BLaER1 treated with 17β-estradiol and CSF1 and Interleukin-3, amounts not matched to agents 10 nM and 100 nM (cell line): ENCODE measurements at regions not wholly inside any gene's neighbourhood (a gene's known extent, or its start where the extent isn't known, plus 50 kb on each side); places are given as distances from the start of the nearest gene placed in this dataset.

Experiments
- H3K27ac ChIP-seq, 11 experiments: shearing (Covaris generic); formaldehyde crosslinking; 2 replicates each; pipeline ENCODE4 v1.8.1; 2022
- H3K27me3 ChIP-seq, 11 experiments: shearing (Covaris generic); formaldehyde crosslinking; 2 replicates each; pipeline ENCODE4 v1.8.1; 2022
- H3K36me3 ChIP-seq, 11 experiments: shearing (Covaris generic); formaldehyde crosslinking; 2 replicates each; pipeline ENCODE4 v1.8.1; 2022
- H3K4me1 ChIP-seq, 10 experiments: shearing (Covaris generic); formaldehyde crosslinking; 2 replicates each; pipeline ENCODE4 v1.8.1; 2022
- H3K4me2 ChIP-seq, 11 experiments: shearing (Covaris generic); formaldehyde crosslinking; 2 replicates each; pipeline ENCODE4 v1.8.1; 2022
- H3K4me3 ChIP-seq, 10 experiments: shearing (Covaris generic); formaldehyde crosslinking; 2 replicates each; pipeline ENCODE4 v1.8.1; 2022
- H3K9ac ChIP-seq, 11 experiments: shearing (Covaris generic); formaldehyde crosslinking; 2 replicates each; pipeline ENCODE4 v1.8.1; 2022
- H3K9me3 ChIP-seq, 11 experiments: shearing (Covaris generic); formaldehyde crosslinking; replicated peaks in 1 of 11; 2 replicates each; pipeline ENCODE4 v1.8.1; 2022
- H4K20me1 ChIP-seq, 11 experiments: shearing (Covaris generic); formaldehyde crosslinking; 2 replicates each; pipeline ENCODE4 v1.8.1; 2022
- Cebpa-rat ChIP-seq, 11 experiments: shearing (Covaris generic); IDR thresholded peaks; 2 replicates each; pipeline ENCODE4 v1.8.1; 2022

DNA sequence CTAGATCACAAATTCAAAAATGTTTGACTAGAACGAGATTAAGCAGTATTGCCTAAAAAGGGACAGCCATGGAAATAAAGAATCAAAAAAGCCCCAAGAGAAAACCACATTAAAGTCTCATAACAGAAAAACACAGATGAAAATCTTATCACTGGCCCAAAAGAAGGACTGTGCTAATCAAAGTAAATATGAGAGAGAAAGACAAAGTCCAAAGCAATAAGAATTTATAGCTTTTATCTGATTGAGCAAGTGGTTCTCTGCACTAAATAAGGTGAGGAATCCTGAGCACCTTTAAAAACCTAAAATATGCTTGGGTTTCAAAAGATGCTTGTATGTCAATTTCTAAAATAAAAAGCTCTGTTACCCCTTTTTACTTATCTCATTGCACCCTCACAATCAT lies 409.3 kb downstream of the GASK1B start:
- H3K27me3 ChIP-seq, result no peaks in the 10 kb centered on the region
- no peak overlapping the region for H3K4me2 ChIP-seq
- H3K9ac ChIP-seq, result no peak overlapping the region
- H3K4me1 ChIP-seq, result peaks cover 0 to 9% (median 0%) of the 10 kb centered on the region in 10 experiments; a peak in 3 of 20 replicates
- no peak overlapping the region for H3K4me3 ChIP-seq
- TF ChIP-seq Cebpa-rat (IDR thresholded peaks at IDR 0.05), result no peak
- no peaks in the 10 kb centered on the region for H4K20me1 ChIP-seq
- no peaks in the 10 kb centered on the region for H3K9me3 ChIP-seq
- no peak overlapping the region for H3K27ac ChIP-seq
- H3K36me3 ChIP-seq, result no peaks in the 10 kb centered on the region

GRCh38 chr4:157754410-157754809 lies 418.4 kb downstream of the GASK1B start:
- Histone ChIP-seq H3K9me3 (no peaks in the 10 kb centered on the region), H4K20me1 (no peaks in the 10 kb centered on the region), H3K4me2 (no peak overlapping the region), H3K27ac (no peak overlapping the region), H3K27me3 (no peaks in the 10 kb centered on the region), H3K4me3 (no peak overlapping the region), H3K36me3 (no peaks in the 10 kb centered on the region), H3K4me1 (no peaks in the 10 kb centered on the region), H3K9ac (no peak overlapping the region)
- TF ChIP-seq Cebpa-rat (IDR thresholded peaks at IDR 0.05), result no peak

- H3K27me3 ChIP-seq, result no peaks in the 10 kb centered on the region
- no peak overlapping the region for H3K27ac ChIP-seq
- H3K4me1 ChIP-seq, result no peaks in the 10 kb centered on the region
- no peak overlapping the region for H3K4me2 ChIP-seq
- no peaks in the 10 kb centered on the region for H3K36me3 ChIP-seq
- TF ChIP-seq Cebpa-rat (IDR thresholded peaks at IDR 0.05), result no peak
- no peaks in the 10 kb centered on the region for H3K9me3 ChIP-seq
- no peak overlapping the region for H3K9ac ChIP-seq
- no peaks in the 10 kb centered on the region for H4K20me1 ChIP-seq
- no peak overlapping the region for H3K4me3 ChIP-seq
Measured at GRCh38 chr4:157751631-157752030, 421.2 kb downstream of the GASK1B start.

GRCh38 chr4:157741642-157742041 lies 431.2 kb downstream of the GASK1B start:
- Histone ChIP-seq H4K20me1 (no peaks in the 10 kb centered on the region), H3K9ac (no peak overlapping the region), H3K27me3 (no peaks in the 10 kb centered on the region), H3K27ac (no peak overlapping the region), H3K9me3 (no peaks in the 10 kb centered on the region), H3K4me3 (no peak overlapping the region), H3K36me3 (no peaks in the 10 kb centered on the region), H3K4me1 (peaks cover 0 to 14% (median 0%) of the 10 kb centered on the region in 10 experiments; a peak in 7 of 20 replicates), H3K4me2 (no peak overlapping the region)
- TF ChIP-seq Cebpa-rat (IDR thresholded peaks at IDR 0.05), result no peak

DNA sequence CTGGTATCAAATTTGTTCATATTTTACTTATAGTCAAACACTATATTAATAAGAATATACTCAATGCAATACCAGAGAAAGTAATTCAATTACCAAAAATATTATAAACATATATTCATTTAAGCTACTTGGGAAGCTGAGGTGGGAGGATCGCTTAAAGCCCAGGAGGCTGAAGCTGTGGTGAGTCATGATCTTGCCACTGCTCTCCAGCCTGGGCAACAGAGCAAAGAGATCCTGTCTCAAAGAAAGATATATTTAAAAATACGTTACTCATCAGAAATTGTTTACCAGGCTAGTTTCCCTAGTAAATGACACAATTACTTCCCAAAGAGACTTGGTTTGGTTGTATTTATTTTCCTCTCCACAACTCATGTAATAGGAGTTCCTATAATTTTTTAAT lies 433.6 kb downstream of the GASK1B start:
- H3K9ac ChIP-seq, result no peak overlapping the region
- no peaks in the 10 kb centered on the region for H3K36me3 ChIP-seq
- no peaks in the 10 kb centered on the region for H3K27me3 ChIP-seq
- H3K4me1 ChIP-seq, result peaks cover 4 to 29% (median 6%) of the 10 kb centered on the region in 10 experiments; a peak in 15 of 20 replicates
- H4K20me1 ChIP-seq, result no peaks in the 10 kb centered on the region
- H3K4me2 ChIP-seq, result peak overlapping the region in 5 of 11 experiments; percentile 4 to 55 (median 45); a peak in 7 of 22 replicates
- no peak overlapping the region for H3K4me3 ChIP-seq
- no peak for TF ChIP-seq Cebpa-rat (IDR thresholded peaks at IDR 0.05)
- no peaks in the 10 kb centered on the region for H3K9me3 ChIP-seq
- H3K27ac ChIP-seq, result peak overlapping the region in 1 of 11 experiments; percentile 31; a peak in 1 of 22 replicates

- no peak overlapping the region for H3K4me3 ChIP-seq
- H3K36me3 ChIP-seq, result no peaks in the 10 kb centered on the region
- TF ChIP-seq Cebpa-rat (IDR thresholded peaks at IDR 0.05), result no peak
- H3K4me2 ChIP-seq, result no peak overlapping the region
- H3K9ac ChIP-seq, result no peak overlapping the region
- no peaks in the 10 kb centered on the region for H3K27me3 ChIP-seq
- H3K4me1 ChIP-seq, result no peaks in the 10 kb centered on the region
- H3K27ac ChIP-seq, result no peak overlapping the region
- peaks cover 0 to 6% (median 0%) of the 10 kb centered on the region in 11 experiments; a peak in 3 of 22 replicates for H3K9me3 ChIP-seq
- H4K20me1 ChIP-seq, result no peaks in the 10 kb centered on the region
Measured at GRCh38 chr4:157728215-157728614, 444.6 kb downstream of the GASK1B start.

GRCh38 chr4:157727163-157727562 lies 445.7 kb downstream of the GASK1B start:
- no peak for TF ChIP-seq Cebpa-rat (IDR thresholded peaks at IDR 0.05)
- no peak overlapping the region for H3K4me2 ChIP-seq
- no peaks in the 10 kb centered on the region for H3K36me3 ChIP-seq
- H3K9me3 ChIP-seq, result peaks cover 0 to 6% (median 0%) of the 10 kb centered on the region in 11 experiments; a peak in 3 of 22 replicates
- no peaks in the 10 kb centered on the region for H3K27me3 ChIP-seq
- no peak overlapping the region for H3K9ac ChIP-seq
- no peaks in the 10 kb centered on the region for H4K20me1 ChIP-seq
- no peak overlapping the region for H3K27ac ChIP-seq
- H3K4me3 ChIP-seq, result no peak overlapping the region
- H3K4me1 ChIP-seq, result no peaks in the 10 kb centered on the region

- Histone ChIP-seq H3K9ac (no peak overlapping the region), H3K4me3 (no peak overlapping the region), H3K4me1 (no peaks in the 10 kb centered on the region), H3K4me2 (no peak overlapping the region), H3K36me3 (no peaks in the 10 kb centered on the region), H4K20me1 (no peaks in the 10 kb centered on the region), H3K27me3 (no peaks in the 10 kb centered on the region), H3K9me3 (peaks cover 0 to 6% (median 0%) of the 10 kb centered on the region in 11 experiments; a peak in 3 of 22 replicates), H3K27ac (no peak overlapping the region)
- no peak for TF ChIP-seq Cebpa-rat (IDR thresholded peaks at IDR 0.05)
Measured at GRCh38 chr4:157722146-157722545, 450.7 kb downstream of the GASK1B start.

GRCh38 chr4:157713342-157713741 lies 459.5 kb downstream of the GASK1B start:
- no peaks in the 10 kb centered on the region for H4K20me1 ChIP-seq
- no peak overlapping the region for H3K9ac ChIP-seq
- H3K9me3 ChIP-seq, result no peaks in the 10 kb centered on the region
- TF ChIP-seq Cebpa-rat (IDR thresholded peaks at IDR 0.05), result no peak
- no peak overlapping the region for H3K4me2 ChIP-seq
- no peaks in the 10 kb centered on the region for H3K36me3 ChIP-seq
- peaks cover 0 to 4% (median 0%) of the 10 kb centered on the region in 10 experiments; a peak in 2 of 20 replicates for H3K4me1 ChIP-seq
- H3K4me3 ChIP-seq, result no peak overlapping the region
- no peak overlapping the region for H3K27ac ChIP-seq
- H3K27me3 ChIP-seq, result no peaks in the 10 kb centered on the region

DNA sequence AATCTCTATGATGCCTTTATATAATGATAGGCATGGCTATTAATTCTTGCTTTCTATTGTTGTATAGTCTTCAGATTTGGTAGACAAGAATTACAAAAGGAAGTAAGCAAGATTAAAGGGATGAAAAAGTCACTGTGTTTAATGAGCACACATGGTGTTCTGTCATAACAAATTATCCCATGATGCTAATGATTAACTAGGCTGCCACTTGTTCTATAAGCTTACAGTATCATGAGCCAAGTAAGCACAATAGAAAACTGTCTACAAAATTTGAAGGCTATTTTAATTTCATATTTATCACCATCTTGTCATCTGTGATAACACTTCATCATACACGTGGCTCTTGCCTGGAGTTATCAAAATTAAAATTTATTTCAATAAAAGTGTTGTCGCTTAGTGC lies 466.7 kb downstream of the GASK1B start:
- TF ChIP-seq Cebpa-rat (IDR thresholded peaks at IDR 0.05), result no peak
- Histone ChIP-seq H3K9ac (no peak overlapping the region), H3K27me3 (no peaks in the 10 kb centered on the region), H3K4me1 (peaks cover 3 to 8% (median 6%) of the 10 kb centered on the region in 10 experiments; a peak in 12 of 20 replicates), H4K20me1 (no peaks in the 10 kb centered on the region), H3K36me3 (no peaks in the 10 kb centered on the region), H3K27ac (no peak overlapping the region), H3K9me3 (no peaks in the 10 kb centered on the region), H3K4me3 (no peak overlapping the region), H3K4me2 (no peak overlapping the region)
